ENCODE measurements at regions not wholly inside any gene's neighbourhood (a gene's known extent, or its start where the extent isn't known, plus 50 kb on each side); places are given as distances from the start of the nearest gene placed in this dataset.

DNA sequence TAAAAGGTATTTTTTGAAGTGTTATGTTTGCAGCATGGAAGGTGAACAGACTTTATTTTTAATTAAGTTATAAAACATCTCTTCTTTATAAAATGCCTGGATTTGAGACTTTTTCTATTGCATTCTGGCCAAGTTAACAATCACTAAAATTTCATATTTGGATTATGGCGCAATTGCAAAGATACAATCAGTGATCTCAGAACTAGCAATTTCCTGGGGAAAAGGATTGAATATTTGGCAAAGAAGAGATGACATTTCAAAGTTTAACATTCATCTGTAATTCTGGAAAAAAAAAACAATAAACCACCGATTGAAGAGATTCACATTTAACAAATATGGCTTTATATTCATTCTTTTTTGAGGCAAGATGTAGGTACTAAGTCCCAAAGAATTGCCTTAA is 378.0 kb downstream of the LRRC70 start (continued):
- TF ChIP-seq NFE2L1 (tag; IDR thresholded peaks at IDR 0.05; ENCODE audit: borderline replicate concordance, low read depth) (no peak), LCOR (CRISPR knock-in tag; IDR thresholded peaks at IDR 0.05) (no peak), NCOA4 (IDR thresholded peaks at IDR 0.05; ENCODE audit: partially characterized antibody) (no peak), ZNF583 (CRISPR knock-in tag; IDR thresholded peaks at IDR 0.05) (no peak)

DNA sequence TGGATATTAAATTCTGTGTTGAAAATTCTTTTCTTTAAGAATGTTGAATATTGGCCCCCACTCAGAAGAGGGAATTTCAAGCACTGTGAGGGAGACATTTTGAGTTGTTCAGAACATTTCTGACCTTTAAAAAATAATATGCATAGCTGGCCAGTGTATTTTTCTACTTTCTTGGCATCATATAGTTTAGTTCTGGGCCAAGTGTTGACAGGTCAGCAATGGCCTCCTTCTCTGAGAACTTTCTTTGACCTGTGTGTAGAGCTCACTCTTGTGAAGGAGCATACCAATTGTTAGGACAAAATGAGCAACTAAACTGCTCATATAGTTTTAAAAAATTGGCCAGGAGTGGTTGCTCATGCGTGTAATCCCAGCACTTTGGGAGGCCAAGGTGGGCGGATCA is 376.0 kb downstream of the LRRC70 start:
- H3K4me1 ChIP-seq (replicated peaks in 1 of 2; ENCODE audit: control insufficient read depth in 2 of 2, insufficient read depth in 2 of 2, low read length in 2 of 2): no peaks in the 10 kb centered on the region
- no peaks in the 10 kb centered on the region; the same call in 1 of the 2 replicates for H3K9me3 ChIP-seq (replicated peaks; ENCODE audit: control insufficient read depth, insufficient read depth, low read depth, low read length)
- FAIRE-seq: no peak
- H3K27ac ChIP-seq (ENCODE audit: extremely low read depth, low read depth, low read length): no peak overlapping the region
- no peak overlapping the region for H3K4me3 ChIP-seq
- no peaks in the 10 kb centered on the region for H3K36me3 ChIP-seq (ENCODE audit: control insufficient read depth, insufficient read depth, low read length)
- no peak for DNase-seq (ENCODE audit: extremely low read depth in 1 of 4, low spot score in 3 of 4)
- no peak overlapping the region for H3K9ac ChIP-seq (ENCODE audit: insufficient read depth in 1 of 2, low read depth in 2 of 2, low read length in 2 of 2)
- ChIA-PET CTCF (ENCODE audit: low intra/inter-chr PET ratio) (no interaction called here), POLR2A (interaction anchor here (0.6 kb wide), 1 partner anchor 265 kb away, joined by 3 read pairs; no protein-coding TSS in a partner anchor)
- no peaks in the 10 kb centered on the region for H3K27me3 ChIP-seq (ENCODE audit: control insufficient read depth in 2 of 2, insufficient read depth in 2 of 2, low read length in 2 of 2)
- H3K79me2 ChIP-seq (ENCODE audit: control insufficient read depth, insufficient read depth, low read length): no peaks in the 10 kb centered on the region
- BruUV-seq (replicated peaks): no TSS peak
- no peaks in the 10 kb centered on the region for H3K9me1 ChIP-seq (ENCODE audit: control insufficient read depth, insufficient read depth, low read length)
- intact Hi-C loops (cut with micrococcal nuclease) (no loop called here), in situ Hi-C loops (cut with MboI) (no loop called here)
- WGBS (ENCODE audit: insufficient coverage, low coverage, missing lambda C conversion rate): 0% methylated on average over 2 of the region's 2 CpGs
- H4K20me1 ChIP-seq (replicated peaks; ENCODE audit: control insufficient read depth, insufficient read depth, low read length): no peaks in the 10 kb centered on the region
- no peak for ATAC-seq
- no peak overlapping the region for H2AFZ ChIP-seq (ENCODE audit: low read depth, low read length)
- H3K4me2 ChIP-seq (ENCODE audit: insufficient read depth, low read length): no peak overlapping the region
- no peak for TF ChIP-seq ZKSCAN1 (IDR thresholded peaks at IDR 0.05; ENCODE audit: low read depth, low read length)
- TF ChIP-seq, protein P1, sequence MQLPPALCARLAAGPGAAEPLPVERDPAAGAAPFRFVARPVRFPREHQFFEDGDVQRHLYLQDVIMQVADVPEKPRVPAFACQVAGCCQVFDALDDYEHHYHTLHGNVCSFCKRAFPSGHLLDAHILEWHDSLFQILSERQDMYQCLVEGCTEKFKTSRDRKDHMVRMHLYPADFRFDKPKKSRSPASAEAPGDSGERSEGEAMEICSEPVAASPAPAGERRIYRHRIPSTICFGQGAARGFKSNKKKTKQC (CRISPR knock-in tag; IDR thresholded peaks at IDR 0.05): no peak
- no peak for TF ChIP-seq NFXL1 (CRISPR knock-in tag; IDR thresholded peaks at IDR 0.05)
- TF ChIP-seq, protein P2, sequence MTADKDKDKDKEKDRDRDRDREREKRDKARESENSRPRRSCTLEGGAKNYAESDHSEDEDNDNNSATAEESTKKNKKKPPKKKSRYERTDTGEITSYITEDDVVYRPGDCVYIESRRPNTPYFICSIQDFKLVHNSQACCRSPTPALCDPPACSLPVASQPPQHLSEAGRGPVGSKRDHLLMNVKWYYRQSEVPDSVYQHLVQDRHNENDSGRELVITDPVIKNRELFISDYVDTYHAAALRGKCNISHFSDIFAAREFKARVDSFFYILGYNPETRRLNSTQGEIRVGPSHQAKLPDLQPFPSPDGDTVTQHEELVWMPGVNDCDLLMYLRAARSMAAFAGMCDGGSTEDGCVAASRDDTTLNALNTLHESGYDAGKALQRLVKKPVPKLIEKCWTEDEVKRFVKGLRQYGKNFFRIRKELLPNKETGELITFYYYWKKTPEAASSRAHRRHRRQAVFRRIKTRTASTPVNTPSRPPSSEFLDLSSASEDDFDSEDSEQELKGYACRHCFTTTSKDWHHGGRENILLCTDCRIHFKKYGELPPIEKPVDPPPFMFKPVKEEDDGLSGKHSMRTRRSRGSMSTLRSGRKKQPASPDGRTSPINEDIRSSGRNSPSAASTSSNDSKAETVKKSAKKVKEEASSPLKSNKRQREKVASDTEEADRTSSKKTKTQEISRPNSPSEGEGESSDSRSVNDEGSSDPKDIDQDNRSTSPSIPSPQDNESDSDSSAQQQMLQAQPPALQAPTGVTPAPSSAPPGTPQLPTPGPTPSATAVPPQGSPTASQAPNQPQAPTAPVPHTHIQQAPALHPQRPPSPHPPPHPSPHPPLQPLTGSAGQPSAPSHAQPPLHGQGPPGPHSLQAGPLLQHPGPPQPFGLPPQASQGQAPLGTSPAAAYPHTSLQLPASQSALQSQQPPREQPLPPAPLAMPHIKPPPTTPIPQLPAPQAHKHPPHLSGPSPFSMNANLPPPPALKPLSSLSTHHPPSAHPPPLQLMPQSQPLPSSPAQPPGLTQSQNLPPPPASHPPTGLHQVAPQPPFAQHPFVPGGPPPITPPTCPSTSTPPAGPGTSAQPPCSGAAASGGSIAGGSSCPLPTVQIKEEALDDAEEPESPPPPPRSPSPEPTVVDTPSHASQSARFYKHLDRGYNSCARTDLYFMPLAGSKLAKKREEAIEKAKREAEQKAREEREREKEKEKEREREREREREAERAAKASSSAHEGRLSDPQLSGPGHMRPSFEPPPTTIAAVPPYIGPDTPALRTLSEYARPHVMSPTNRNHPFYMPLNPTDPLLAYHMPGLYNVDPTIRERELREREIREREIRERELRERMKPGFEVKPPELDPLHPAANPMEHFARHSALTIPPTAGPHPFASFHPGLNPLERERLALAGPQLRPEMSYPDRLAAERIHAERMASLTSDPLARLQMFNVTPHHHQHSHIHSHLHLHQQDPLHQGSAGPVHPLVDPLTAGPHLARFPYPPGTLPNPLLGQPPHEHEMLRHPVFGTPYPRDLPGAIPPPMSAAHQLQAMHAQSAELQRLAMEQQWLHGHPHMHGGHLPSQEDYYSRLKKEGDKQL (CRISPR knock-in tag; IDR thresholded peaks at IDR 0.05; ENCODE audit: borderline replicate concordance): no peak
- TF ChIP-seq RFX5 (IDR thresholded peaks at IDR 0.05; ENCODE audit: low read depth, low read length): no peak
- no peak for TF ChIP-seq ESRRA (IDR thresholded peaks at IDR 0.05; ENCODE audit: borderline replicate concordance, low read depth)
- TF ChIP-seq, protein P3, sequence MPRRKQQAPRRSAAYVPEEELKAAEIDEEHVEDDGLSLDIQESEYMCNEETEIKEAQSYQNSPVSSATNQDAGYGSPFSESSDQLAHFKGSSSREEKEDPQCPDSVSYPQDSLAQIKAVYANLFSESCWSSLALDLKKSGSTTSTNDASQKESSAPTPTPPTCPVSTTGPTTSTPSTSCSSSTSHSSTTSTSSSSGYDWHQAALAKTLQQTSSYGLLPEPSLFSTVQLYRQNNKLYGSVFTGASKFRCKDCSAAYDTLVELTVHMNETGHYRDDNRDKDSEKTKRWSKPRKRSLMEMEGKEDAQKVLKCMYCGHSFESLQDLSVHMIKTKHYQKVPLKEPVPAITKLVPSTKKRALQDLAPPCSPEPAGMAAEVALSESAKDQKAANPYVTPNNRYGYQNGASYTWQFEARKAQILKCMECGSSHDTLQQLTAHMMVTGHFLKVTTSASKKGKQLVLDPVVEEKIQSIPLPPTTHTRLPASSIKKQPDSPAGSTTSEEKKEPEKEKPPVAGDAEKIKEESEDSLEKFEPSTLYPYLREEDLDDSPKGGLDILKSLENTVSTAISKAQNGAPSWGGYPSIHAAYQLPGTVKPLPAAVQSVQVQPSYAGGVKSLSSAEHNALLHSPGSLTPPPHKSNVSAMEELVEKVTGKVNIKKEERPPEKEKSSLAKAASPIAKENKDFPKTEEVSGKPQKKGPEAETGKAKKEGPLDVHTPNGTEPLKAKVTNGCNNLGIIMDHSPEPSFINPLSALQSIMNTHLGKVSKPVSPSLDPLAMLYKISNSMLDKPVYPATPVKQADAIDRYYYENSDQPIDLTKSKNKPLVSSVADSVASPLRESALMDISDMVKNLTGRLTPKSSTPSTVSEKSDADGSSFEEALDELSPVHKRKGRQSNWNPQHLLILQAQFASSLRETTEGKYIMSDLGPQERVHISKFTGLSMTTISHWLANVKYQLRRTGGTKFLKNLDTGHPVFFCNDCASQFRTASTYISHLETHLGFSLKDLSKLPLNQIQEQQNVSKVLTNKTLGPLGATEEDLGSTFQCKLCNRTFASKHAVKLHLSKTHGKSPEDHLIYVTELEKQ (CRISPR knock-in tag; IDR thresholded peaks at IDR 0.05): no peak
- no peak for TF ChIP-seq TRIM24 (IDR thresholded peaks at IDR 0.05)
- no peak for TF ChIP-seq ZNF134 (CRISPR knock-in tag; conservative IDR thresholded peaks at IDR 0.05)
- TF ChIP-seq CHCHD3 (CRISPR knock-in tag; IDR thresholded peaks at IDR 0.05): no peak

Measured in K562 (cell line).